HL-60 (cell line): ENCODE measurements at regions not wholly inside any gene's neighbourhood (a gene's known extent, or its start where the extent isn't known, plus 50 kb on each side); places are given as distances from the start of the nearest gene placed in this dataset.

Experiments used
- GABPA ChIP-seq: IDR thresholded peaks from 2 replicates; pipeline ENCODE4 v1.6.1; 2012; ENCODE audit warnings: low read depth
- POLR2AphosphoS5 ChIP-seq: IDR thresholded peaks from 2 replicates; pipeline ENCODE4 v1.6.1; 2012; ENCODE audit warnings: low read depth
- SPI1 ChIP-seq: IDR thresholded peaks from 2 replicates; pipeline ENCODE4 v1.6.1; 2012; ENCODE audit warnings: low read depth, mild to moderate bottlenecking, borderline replicate concordance
- TF ChIP-seq, protein P1 (sequence below): IDR thresholded peaks from one replicate; pipeline ENCODE4 v1.5.1; 2011; ENCODE audit warnings: low read length, control low read depth, inconsistent platforms; ENCODE audit not compliant: insufficient read depth
- TF ChIP-seq, protein P2 (sequence below): IDR thresholded peaks from 2 replicates; pipeline ENCODE4 v1.6.1; 2012; ENCODE audit warnings: low read depth; ENCODE audit not compliant: insufficient replicate concordance

DNA sequence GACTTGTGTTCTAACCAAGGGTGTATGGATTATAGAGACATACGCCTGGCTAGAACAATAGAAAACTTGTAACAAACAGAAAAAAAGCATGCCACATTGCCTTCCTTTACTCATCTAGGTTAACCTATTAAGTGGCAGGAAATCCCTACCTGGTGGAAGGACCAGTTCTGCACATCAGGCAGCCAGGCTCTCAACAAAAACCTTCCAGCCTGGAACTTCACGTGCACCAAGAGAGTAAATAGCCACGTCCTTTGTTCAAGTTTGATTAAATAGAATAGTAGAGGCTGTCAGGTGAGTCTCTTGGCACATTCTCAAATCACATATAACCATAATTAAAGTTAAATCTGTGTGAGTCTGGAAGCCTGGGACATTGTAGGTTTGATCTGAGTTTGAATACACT lies 85.0 kb upstream of the DPH6 start:
- TF ChIP-seq, protein P1, sequence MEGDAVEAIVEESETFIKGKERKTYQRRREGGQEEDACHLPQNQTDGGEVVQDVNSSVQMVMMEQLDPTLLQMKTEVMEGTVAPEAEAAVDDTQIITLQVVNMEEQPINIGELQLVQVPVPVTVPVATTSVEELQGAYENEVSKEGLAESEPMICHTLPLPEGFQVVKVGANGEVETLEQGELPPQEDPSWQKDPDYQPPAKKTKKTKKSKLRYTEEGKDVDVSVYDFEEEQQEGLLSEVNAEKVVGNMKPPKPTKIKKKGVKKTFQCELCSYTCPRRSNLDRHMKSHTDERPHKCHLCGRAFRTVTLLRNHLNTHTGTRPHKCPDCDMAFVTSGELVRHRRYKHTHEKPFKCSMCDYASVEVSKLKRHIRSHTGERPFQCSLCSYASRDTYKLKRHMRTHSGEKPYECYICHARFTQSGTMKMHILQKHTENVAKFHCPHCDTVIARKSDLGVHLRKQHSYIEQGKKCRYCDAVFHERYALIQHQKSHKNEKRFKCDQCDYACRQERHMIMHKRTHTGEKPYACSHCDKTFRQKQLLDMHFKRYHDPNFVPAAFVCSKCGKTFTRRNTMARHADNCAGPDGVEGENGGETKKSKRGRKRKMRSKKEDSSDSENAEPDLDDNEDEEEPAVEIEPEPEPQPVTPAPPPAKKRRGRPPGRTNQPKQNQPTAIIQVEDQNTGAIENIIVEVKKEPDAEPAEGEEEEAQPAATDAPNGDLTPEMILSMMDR = no peak
- TF ChIP-seq, protein P2, sequence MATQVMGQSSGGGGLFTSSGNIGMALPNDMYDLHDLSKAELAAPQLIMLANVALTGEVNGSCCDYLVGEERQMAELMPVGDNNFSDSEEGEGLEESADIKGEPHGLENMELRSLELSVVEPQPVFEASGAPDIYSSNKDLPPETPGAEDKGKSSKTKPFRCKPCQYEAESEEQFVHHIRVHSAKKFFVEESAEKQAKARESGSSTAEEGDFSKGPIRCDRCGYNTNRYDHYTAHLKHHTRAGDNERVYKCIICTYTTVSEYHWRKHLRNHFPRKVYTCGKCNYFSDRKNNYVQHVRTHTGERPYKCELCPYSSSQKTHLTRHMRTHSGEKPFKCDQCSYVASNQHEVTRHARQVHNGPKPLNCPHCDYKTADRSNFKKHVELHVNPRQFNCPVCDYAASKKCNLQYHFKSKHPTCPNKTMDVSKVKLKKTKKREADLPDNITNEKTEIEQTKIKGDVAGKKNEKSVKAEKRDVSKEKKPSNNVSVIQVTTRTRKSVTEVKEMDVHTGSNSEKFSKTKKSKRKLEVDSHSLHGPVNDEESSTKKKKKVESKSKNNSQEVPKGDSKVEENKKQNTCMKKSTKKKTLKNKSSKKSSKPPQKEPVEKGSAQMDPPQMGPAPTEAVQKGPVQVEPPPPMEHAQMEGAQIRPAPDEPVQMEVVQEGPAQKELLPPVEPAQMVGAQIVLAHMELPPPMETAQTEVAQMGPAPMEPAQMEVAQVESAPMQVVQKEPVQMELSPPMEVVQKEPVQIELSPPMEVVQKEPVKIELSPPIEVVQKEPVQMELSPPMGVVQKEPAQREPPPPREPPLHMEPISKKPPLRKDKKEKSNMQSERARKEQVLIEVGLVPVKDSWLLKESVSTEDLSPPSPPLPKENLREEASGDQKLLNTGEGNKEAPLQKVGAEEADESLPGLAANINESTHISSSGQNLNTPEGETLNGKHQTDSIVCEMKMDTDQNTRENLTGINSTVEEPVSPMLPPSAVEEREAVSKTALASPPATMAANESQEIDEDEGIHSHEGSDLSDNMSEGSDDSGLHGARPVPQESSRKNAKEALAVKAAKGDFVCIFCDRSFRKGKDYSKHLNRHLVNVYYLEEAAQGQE = no peak
- TF ChIP-seq POLR2AphosphoS5 (no peak), GABPA (no peak), SPI1 (no peak)
